Activated naive CD4-positive, alpha-beta T cell treated with anti-CD3 and anti-CD28 coated beads for 36 hours (primary cell): ENCODE measurements at regions not wholly inside any gene's neighbourhood (a gene's known extent, or its start where the extent isn't known, plus 50 kb on each side); places are given as distances from the start of the nearest gene placed in this dataset.
"Not testable (repeated sequence)": the region's sequence is repeated elsewhere in the genome, so short reads cannot be mapped to it uniquely, and the experiment has no call there.

ENCODE experiments used
- CTCF ChIA-PET: fragments of 350-600 bp; sonication (Branson Sonifier 250); formaldehyde crosslinking; loops from one replicate; lab custom pipeline; 2021; ENCODE audit warnings: antibody characterized with exemption; lab: Charles Lee
- DNase-seq: peaks from one replicate; pipeline ENCODE4 v3.0.0-alpha.2; 2020
- H3K27ac Mint-ChIP-seq: one replicate; pipeline ENCODE4 v1.8.0; 2021; ENCODE audit warnings: mild to moderate bottlenecking, mixed read lengths
- H3K27me3 Mint-ChIP-seq: one replicate; pipeline ENCODE4 v1.8.0; 2021; ENCODE audit warnings: low read depth, mixed read lengths
- H3K36me3 Mint-ChIP-seq: one replicate; pipeline ENCODE4 v1.8.0; 2021; ENCODE audit warnings: low read depth, mixed read lengths
- H3K4me1 Mint-ChIP-seq: one replicate; pipeline ENCODE4 v1.8.0; 2021; ENCODE audit warnings: low read depth, mixed read lengths
- H3K4me3 Mint-ChIP-seq: one replicate; pipeline ENCODE4 v1.8.0; 2021; ENCODE audit warnings: mild to moderate bottlenecking, moderate library complexity, mixed read lengths
- H3K9me3 Mint-ChIP-seq: one replicate; pipeline ENCODE4 v1.8.0; 2021; ENCODE audit warnings: mixed read lengths
- intact Hi-C: fragments of 100-400 bp; cut with micrococcal nuclease; formaldehyde crosslinking; loops from one replicate; pipeline ENCODE4 v1.15.1; 2023

DNA sequence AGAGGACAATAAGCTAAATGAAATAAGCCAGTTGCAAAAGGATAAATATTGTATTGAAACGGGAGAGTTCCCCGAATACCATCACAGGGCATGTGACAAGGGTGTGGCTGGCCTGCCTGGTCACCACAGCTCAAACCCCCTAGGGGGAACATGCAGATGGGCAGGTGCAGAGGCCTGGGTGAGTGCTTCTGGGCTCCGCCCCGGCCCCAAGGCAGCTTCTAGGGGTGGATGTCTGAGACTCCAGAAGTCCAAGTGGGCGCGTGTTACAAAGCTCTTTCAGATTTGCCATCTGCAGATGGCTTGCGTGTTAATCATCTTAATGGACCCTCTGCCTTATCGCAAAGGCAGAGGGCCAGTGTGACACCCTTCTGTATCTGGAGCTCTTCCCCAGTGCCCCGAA, 559.2 kb upstream of the IMPG1 start:
- no peak overlapping the region for H3K27ac Mint-ChIP-seq
- intact Hi-C loops = no loop called here
- H3K4me3 Mint-ChIP-seq = no peak overlapping the region
- no peaks in the 10 kb centered on the region for H3K27me3 Mint-ChIP-seq
- H3K4me1 Mint-ChIP-seq = no peaks in the 10 kb centered on the region
- no peak for DNase-seq
- H3K9me3 Mint-ChIP-seq = peaks cover 4% of the 10 kb centered on the region
- no peaks in the 10 kb centered on the region for H3K36me3 Mint-ChIP-seq
- CTCF ChIA-PET = interaction anchor here (0.6 kb wide), 1 partner anchor 322 kb away, joined by 3 read pairs; no protein-coding TSS in a partner anchor

GRCh38 chr6:76615395-76615794, 542.9 kb upstream of the IMPG1 start:
- no peaks in the 10 kb centered on the region for H3K36me3 Mint-ChIP-seq
- H3K27ac Mint-ChIP-seq = no peak overlapping the region
- H3K27me3 Mint-ChIP-seq = no peaks in the 10 kb centered on the region
- no peak overlapping the region for H3K4me3 Mint-ChIP-seq
- no peak for DNase-seq
- no peaks in the 10 kb centered on the region for H3K4me1 Mint-ChIP-seq
- intact Hi-C loops = no loop called here
- CTCF ChIA-PET = interaction anchor here (0.7 kb wide), 1 partner anchor 267 kb away, joined by 3 read pairs; no protein-coding TSS in a partner anchor
- H3K9me3 Mint-ChIP-seq = peaks cover 3% of the 10 kb centered on the region

- Mint-ChIP-seq H3K4me3 (no peak overlapping the region), H3K4me1 (no peaks in the 10 kb centered on the region), H3K9me3 (peaks cover 3% of the 10 kb centered on the region), H3K36me3 (no peaks in the 10 kb centered on the region), H3K27ac (no peak overlapping the region), H3K27me3 (no peaks in the 10 kb centered on the region)
- CTCF ChIA-PET = no interaction called here
- DNase-seq = no peak
- intact Hi-C loops = no loop called here
These were observed 540.5 kb upstream of the IMPG1 start for GRCh38 chr6:76612954-76613353.

DNA sequence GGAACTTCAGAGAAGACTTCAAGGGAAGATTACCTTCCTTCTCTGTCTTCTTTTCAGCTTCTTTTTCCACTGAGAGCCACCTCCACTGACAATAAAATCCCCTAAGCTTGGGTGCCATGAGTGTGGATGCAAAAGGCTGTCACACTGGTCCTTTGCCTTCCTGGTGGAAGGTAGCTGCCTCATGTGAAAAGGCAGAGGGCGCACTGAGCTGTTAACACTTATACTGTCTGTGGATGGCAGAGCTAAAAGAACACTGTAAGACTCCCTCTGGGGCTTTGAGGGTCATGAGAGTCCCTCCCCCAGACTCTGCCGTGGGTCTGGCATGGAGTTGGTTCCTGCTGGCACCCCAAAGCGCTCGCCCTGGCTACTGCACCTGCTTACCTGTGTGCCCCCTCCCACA, 536.7 kb upstream of the IMPG1 start:
- Mint-ChIP-seq H3K4me3 (no peak overlapping the region), H3K9me3 (peaks cover 2% of the 10 kb centered on the region), H3K36me3 (no peaks in the 10 kb centered on the region), H3K27me3 (no peaks in the 10 kb centered on the region), H3K4me1 (no peaks in the 10 kb centered on the region), H3K27ac (no peak overlapping the region)
- intact Hi-C loops = no loop called here
- DNase-seq = no peak
- CTCF ChIA-PET = no interaction called here

- Mint-ChIP-seq H3K27me3 (no peaks in the 10 kb centered on the region), H3K36me3 (no peaks in the 10 kb centered on the region), H3K9me3 (no peaks in the 10 kb centered on the region), H3K4me3 (no peak overlapping the region), H3K4me1 (no peaks in the 10 kb centered on the region), H3K27ac (no peak overlapping the region)
- DNase-seq = no peak
- CTCF ChIA-PET = no interaction called here
- intact Hi-C loops = no loop called here
These were observed 521.6 kb upstream of the IMPG1 start for GRCh38 chr6:76594109-76594508.

- CTCF ChIA-PET = no interaction called here
- H3K4me3 Mint-ChIP-seq = no peak overlapping the region
- H3K27ac Mint-ChIP-seq = no peak overlapping the region
- intact Hi-C loops = no loop called here
- no peak for DNase-seq
- no peaks in the 10 kb centered on the region for H3K4me1 Mint-ChIP-seq
- no peaks in the 10 kb centered on the region for H3K9me3 Mint-ChIP-seq
- H3K36me3 Mint-ChIP-seq = no peaks in the 10 kb centered on the region
- H3K27me3 Mint-ChIP-seq = no peaks in the 10 kb centered on the region
These were observed 521.2 kb upstream of the IMPG1 start for GRCh38 chr6:76593668-76594067.

GRCh38 chr6:76592566-76592965, 520.1 kb upstream of the IMPG1 start:
- CTCF ChIA-PET = no interaction called here
- Mint-ChIP-seq H3K4me3 (no peak overlapping the region), H3K9me3 (no peaks in the 10 kb centered on the region)

DNA sequence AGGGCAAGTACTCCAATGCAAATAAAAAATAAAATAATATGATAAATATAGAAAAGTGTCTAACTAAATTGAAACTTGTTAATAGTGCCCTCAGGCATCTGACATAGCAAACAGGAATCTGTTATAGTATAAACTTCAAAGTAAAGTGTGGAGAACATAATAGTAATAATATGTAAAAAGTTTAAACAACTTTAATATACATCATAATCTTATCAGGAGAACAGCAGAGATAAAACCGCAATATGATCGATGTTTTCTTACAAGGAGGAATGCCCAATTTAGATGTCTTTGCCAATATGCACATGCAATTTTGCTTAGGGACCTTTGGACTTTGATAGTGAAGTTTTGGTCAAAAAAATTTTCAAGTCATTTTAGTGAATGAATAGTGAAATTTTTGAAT, 514.8 kb upstream of the IMPG1 start:
- peaks cover 2% of the 10 kb centered on the region for H3K9me3 Mint-ChIP-seq
- H3K27me3 Mint-ChIP-seq = no peaks in the 10 kb centered on the region
- H3K27ac Mint-ChIP-seq = no peak overlapping the region
- no peaks in the 10 kb centered on the region for H3K36me3 Mint-ChIP-seq
- CTCF ChIA-PET = no interaction called here
- no peak overlapping the region for H3K4me3 Mint-ChIP-seq
- no peak for DNase-seq
- no peaks in the 10 kb centered on the region for H3K4me1 Mint-ChIP-seq
- intact Hi-C loops = no loop called here

More at GRCh38 chr6:76592566-76592965, 520.1 kb upstream of the IMPG1 start:
- DNase-seq = no peak
- Mint-ChIP-seq H3K36me3 (no peaks in the 10 kb centered on the region), H3K4me1 (no peaks in the 10 kb centered on the region), H3K27me3 (no peaks in the 10 kb centered on the region), H3K27ac (no peak overlapping the region)
- intact Hi-C loops = no loop called here

GRCh38 chr6:76584121-76584520, 511.7 kb upstream of the IMPG1 start:
- H3K4me1 Mint-ChIP-seq = no peaks in the 10 kb centered on the region
- H3K4me3 Mint-ChIP-seq = no peak overlapping the region
- DNase-seq = no peak
- H3K36me3 Mint-ChIP-seq = no peaks in the 10 kb centered on the region
- intact Hi-C loops = no loop called here
- no peak overlapping the region for H3K27ac Mint-ChIP-seq
- H3K9me3 Mint-ChIP-seq = peaks cover 4% of the 10 kb centered on the region
- CTCF ChIA-PET = no interaction called here
- no peaks in the 10 kb centered on the region for H3K27me3 Mint-ChIP-seq

GRCh38 chr6:76578746-76579145, 506.3 kb upstream of the IMPG1 start:
- H3K36me3 Mint-ChIP-seq = no peaks in the 10 kb centered on the region
- H3K4me3 Mint-ChIP-seq = no peak overlapping the region
- H3K9me3 Mint-ChIP-seq = peaks cover 4% of the 10 kb centered on the region
- no peak for DNase-seq
- no peaks in the 10 kb centered on the region for H3K4me1 Mint-ChIP-seq
- H3K27me3 Mint-ChIP-seq = no peaks in the 10 kb centered on the region
- intact Hi-C loops = no loop called here
- CTCF ChIA-PET = no interaction called here
- H3K27ac Mint-ChIP-seq = no peak overlapping the region

DNA sequence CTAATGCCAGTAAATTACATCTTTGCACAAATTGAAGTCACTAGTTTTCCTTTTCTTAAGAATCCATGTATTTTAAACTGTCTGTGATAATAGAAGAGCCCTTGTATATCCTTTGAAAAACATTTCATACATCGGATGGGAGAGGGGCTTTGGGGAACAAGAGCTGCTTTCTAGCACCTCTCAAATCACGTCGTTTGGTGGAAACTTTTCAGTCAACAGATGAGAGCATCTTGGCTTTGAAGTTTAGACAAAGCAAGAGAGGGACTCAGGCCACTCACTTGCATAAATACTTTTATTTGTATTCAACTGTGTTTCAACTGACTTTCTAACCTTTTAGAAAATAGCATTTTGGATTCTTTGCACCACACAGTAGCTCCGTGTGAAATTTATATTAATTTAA, 502.3 kb upstream of the IMPG1 start:
- H3K4me3 Mint-ChIP-seq = no peak overlapping the region
- H3K4me1 Mint-ChIP-seq = no peaks in the 10 kb centered on the region
- no peaks in the 10 kb centered on the region for H3K27me3 Mint-ChIP-seq
- no peaks in the 10 kb centered on the region for H3K36me3 Mint-ChIP-seq
- intact Hi-C loops = no loop called here
- DNase-seq = no peak
- H3K27ac Mint-ChIP-seq = no peak overlapping the region
- H3K9me3 Mint-ChIP-seq = no peaks in the 10 kb centered on the region
- CTCF ChIA-PET = no interaction called here

GRCh38 chr6:76565932-76566331, 493.5 kb upstream of the IMPG1 start:
- no peaks in the 10 kb centered on the region for H3K27me3 Mint-ChIP-seq
- H3K36me3 Mint-ChIP-seq = no peaks in the 10 kb centered on the region
- H3K4me1 Mint-ChIP-seq = no peaks in the 10 kb centered on the region
- no peak overlapping the region for H3K4me3 Mint-ChIP-seq
- CTCF ChIA-PET = no interaction called here
- intact Hi-C loops = no loop called here
- no peak overlapping the region for H3K27ac Mint-ChIP-seq
- no peak for DNase-seq
- H3K9me3 Mint-ChIP-seq = peaks cover 7% of the 10 kb centered on the region

GRCh38 chr6:76562371-76562770, 489.9 kb upstream of the IMPG1 start:
- H3K4me3 Mint-ChIP-seq, H3K4me1 Mint-ChIP-seq, DNase-seq, CTCF ChIA-PET, H3K27me3 Mint-ChIP-seq, H3K27ac Mint-ChIP-seq, H3K9me3 Mint-ChIP-seq, H3K36me3 Mint-ChIP-seq, intact Hi-C loops: not testable (repeated sequence)
